ENCODE measurements at regions not wholly inside any gene's neighbourhood (a gene's known extent, or its start where the extent isn't known, plus 50 kb on each side); places are given as distances from the start of the nearest gene placed in this dataset.

DNA sequence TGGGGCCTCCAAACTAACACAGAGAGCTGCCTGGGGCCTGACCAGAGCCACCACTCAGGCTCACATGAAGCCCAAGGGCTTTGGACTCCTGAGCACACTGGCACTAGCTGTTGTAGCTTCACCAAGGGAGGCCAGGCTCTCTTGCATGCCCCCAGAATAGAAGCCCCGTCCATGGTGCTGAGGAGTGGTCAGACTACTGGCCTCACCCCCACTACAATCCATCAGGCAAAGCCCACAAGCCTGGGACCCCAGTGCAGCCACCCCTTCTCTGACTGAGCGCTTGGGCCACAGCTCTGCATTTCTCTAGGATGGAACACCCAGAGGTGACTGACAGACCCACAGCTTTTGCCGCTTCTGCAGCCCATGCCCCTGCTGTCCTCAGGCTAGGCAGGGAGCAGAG, 180.8 kb downstream of the PYDC2 start:
- ChIA-PET POLR2A (no interaction called here), CTCF (no interaction called here)
- Histone ChIP-seq H3K36me3 (ENCODE audit: control insufficient read depth in 2 of 2, insufficient read depth in 1 of 2, low read length in 2 of 2) (no peaks in the 10 kb centered on the region), H3K9me3 (ENCODE audit: control insufficient read depth, insufficient read depth, low read depth, low read length) (no peaks in the 10 kb centered on the region), H3K4me1 (ENCODE audit: control insufficient read depth, insufficient read depth, low read length) (no peaks in the 10 kb centered on the region), H3K4me3 (ENCODE audit: low read depth, low read length) (no peak overlapping the region), H3K27ac (ENCODE audit: extremely low read depth, low read depth, low read length) (no peak overlapping the region)
- TF ChIP-seq, protein P1, sequence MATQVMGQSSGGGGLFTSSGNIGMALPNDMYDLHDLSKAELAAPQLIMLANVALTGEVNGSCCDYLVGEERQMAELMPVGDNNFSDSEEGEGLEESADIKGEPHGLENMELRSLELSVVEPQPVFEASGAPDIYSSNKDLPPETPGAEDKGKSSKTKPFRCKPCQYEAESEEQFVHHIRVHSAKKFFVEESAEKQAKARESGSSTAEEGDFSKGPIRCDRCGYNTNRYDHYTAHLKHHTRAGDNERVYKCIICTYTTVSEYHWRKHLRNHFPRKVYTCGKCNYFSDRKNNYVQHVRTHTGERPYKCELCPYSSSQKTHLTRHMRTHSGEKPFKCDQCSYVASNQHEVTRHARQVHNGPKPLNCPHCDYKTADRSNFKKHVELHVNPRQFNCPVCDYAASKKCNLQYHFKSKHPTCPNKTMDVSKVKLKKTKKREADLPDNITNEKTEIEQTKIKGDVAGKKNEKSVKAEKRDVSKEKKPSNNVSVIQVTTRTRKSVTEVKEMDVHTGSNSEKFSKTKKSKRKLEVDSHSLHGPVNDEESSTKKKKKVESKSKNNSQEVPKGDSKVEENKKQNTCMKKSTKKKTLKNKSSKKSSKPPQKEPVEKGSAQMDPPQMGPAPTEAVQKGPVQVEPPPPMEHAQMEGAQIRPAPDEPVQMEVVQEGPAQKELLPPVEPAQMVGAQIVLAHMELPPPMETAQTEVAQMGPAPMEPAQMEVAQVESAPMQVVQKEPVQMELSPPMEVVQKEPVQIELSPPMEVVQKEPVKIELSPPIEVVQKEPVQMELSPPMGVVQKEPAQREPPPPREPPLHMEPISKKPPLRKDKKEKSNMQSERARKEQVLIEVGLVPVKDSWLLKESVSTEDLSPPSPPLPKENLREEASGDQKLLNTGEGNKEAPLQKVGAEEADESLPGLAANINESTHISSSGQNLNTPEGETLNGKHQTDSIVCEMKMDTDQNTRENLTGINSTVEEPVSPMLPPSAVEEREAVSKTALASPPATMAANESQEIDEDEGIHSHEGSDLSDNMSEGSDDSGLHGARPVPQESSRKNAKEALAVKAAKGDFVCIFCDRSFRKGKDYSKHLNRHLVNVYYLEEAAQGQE (tag by site-specific recombination; IDR thresholded peaks at IDR 0.05), result peak; percentile 90
- TF ChIP-seq ZNF561 (tag by site-specific recombination; IDR thresholded peaks at IDR 0.05; ENCODE audit: borderline replicate concordance), result no peak

DNA sequence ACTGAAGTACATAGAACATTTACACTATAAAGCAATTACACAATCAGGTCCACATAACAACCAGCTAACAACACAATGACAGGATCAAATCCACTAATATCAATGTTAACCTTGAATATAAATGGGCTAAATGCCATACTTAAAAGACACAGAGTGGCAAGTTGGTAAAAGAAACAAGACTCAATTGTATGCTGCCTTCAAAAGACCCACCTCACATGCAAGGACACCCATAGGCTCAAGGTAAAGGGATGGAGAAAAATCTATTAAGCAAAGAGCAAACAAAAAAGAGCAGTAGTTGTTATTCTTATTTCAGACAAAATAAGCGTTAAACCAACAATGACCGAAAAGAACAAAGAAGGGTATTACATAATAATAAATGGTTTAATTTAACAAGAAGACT, 183.3 kb downstream of the PYDC2 start:
- Histone ChIP-seq H3K9me3 (ENCODE audit: control insufficient read depth, insufficient read depth, low read depth, low read length) (no peaks in the 10 kb centered on the region), H3K4me1 (ENCODE audit: control insufficient read depth, insufficient read depth, low read length) (no peaks in the 10 kb centered on the region), H3K36me3 (ENCODE audit: control insufficient read depth in 2 of 2, insufficient read depth in 1 of 2, low read length in 2 of 2) (no peaks in the 10 kb centered on the region), H3K4me3 (ENCODE audit: low read depth, low read length) (no peak overlapping the region), H3K27ac (ENCODE audit: extremely low read depth, low read depth, low read length) (no peak overlapping the region)
- TF ChIP-seq ZNF530 (tag by site-specific recombination; IDR thresholded peaks at IDR 0.05; ENCODE audit: low read depth) (no peak), ZNF792 (tag by site-specific recombination; IDR thresholded peaks at IDR 0.05) (no peak), ZNF629 (tag by site-specific recombination; IDR thresholded peaks at IDR 0.05) (no peak), ZFP3 (tag by site-specific recombination; IDR thresholded peaks at IDR 0.05; ENCODE audit: low read depth) (no peak), ZNF548 (tag by site-specific recombination; IDR thresholded peaks at IDR 0.05) (no peak), ZNF76 (tag by site-specific recombination; IDR thresholded peaks at IDR 0.05; ENCODE audit: borderline replicate concordance, low read depth) (no peak), MYNN (tag by site-specific recombination; IDR thresholded peaks at IDR 0.05; ENCODE audit: borderline replicate concordance) (no peak)
- TF ChIP-seq, protein P2, sequence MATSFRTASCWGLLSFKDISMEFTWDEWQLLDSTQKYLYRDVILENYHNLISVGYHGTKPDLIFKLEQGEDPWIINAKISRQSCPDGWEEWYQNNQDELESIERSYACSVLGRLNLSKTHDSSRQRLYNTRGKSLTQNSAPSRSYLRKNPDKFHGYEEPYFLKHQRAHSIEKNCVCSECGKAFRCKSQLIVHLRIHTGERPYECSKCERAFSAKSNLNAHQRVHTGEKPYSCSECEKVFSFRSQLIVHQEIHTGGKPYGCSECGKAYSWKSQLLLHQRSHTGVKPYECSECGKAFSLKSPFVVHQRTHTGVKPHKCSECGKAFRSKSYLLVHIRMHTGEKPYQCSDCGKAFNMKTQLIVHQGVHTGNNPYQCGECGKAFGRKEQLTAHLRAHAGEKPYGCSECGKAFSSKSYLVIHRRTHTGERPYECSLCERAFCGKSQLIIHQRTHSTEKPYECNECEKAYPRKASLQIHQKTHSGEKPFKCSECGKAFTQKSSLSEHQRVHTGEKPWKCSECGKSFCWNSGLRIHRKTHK (tag by site-specific recombination; IDR thresholded peaks at IDR 0.05), result no peak
- CTCF ChIA-PET, result no interaction called here
- POLR2A ChIA-PET, result no interaction called here

DNA sequence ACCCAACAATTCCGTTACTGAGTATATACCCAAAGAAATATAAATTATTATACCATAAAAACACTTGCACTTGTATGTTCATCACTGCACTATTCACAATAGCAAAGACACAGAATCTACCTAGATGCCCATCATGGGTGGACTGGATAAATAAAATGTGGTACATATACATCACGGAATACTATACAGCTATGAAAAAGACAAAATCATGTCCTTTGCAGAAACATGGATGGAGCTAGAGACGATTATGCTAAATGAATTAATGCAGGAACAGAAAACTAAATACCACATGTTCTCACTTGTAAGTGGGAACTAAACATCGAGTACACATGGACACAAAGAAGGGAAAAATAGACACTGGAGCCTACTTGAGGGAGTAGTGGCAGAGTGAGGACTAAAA, 185.3 kb downstream of the PYDC2 start:
- Histone ChIP-seq H3K9me3 (ENCODE audit: control insufficient read depth, insufficient read depth, low read depth, low read length) (no peaks in the 10 kb centered on the region), H3K4me1 (ENCODE audit: control insufficient read depth, insufficient read depth, low read length) (no peaks in the 10 kb centered on the region), H3K36me3 (ENCODE audit: control insufficient read depth in 2 of 2, insufficient read depth in 1 of 2, low read length in 2 of 2) (no peaks in the 10 kb centered on the region), H3K4me3 (ENCODE audit: low read depth, low read length) (no peak overlapping the region), H3K27ac (ENCODE audit: extremely low read depth, low read depth, low read length) (no peak overlapping the region)
- ChIA-PET CTCF (no interaction called here), POLR2A (no interaction called here)
- TF ChIP-seq, protein P3, sequence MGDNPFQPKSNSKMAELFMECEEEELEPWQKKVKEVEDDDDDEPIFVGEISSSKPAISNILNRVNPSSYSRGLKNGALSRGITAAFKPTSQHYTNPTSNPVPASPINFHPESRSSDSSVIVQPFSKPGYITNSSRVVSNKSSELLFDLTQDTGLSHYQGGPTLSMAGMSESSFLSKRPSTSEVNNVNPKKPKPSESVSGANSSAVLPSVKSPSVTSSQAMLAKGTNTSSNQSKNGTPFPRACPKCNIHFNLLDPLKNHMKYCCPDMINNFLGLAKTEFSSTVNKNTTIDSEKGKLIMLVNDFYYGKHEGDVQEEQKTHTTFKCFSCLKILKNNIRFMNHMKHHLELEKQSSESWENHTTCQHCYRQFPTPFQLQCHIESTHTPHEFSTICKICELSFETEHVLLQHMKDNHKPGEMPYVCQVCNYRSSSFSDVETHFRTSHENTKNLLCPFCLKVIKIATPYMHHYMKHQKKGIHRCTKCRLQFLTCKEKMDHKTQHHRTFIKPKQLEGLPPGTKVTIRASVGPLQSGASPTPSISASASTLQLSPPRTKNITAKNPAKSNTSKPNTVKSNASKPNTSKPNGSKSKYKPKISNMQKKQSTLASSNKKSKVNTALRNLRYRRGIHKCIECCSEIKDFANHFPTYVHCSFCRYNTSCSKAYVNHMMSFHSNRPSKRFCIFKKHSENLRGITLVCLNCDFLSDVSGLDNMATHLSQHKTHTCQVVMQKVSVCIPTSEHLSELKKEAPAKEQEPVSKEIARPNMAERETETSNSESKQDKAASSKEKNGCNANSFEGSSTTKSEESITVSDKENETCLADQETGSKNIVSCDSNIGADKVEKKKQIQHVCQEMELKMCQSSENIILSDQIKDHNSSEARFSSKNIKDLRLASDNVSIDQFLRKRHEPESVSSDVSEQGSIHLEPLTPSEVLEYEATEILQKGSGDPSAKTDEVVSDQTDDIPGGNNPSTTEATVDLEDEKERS (tag by site-specific recombination; IDR thresholded peaks at IDR 0.05), result peak; percentile 93; the same call in 1 of the 2 replicates
- TF ChIP-seq KLF10 (tag by site-specific recombination; IDR thresholded peaks at IDR 0.05), result no peak
- peak; percentile 82 for TF ChIP-seq ZNF146 (tag by site-specific recombination; IDR thresholded peaks at IDR 0.05)
- TF ChIP-seq ZNF311 (tag by site-specific recombination; IDR thresholded peaks at IDR 0.05; ENCODE audit: borderline replicate concordance), result no peak
- TF ChIP-seq ZNF555 (tag by site-specific recombination; conservative IDR thresholded peaks at IDR 0.05), result no peak
- TF ChIP-seq ZNF660 (tag by site-specific recombination; IDR thresholded peaks at IDR 0.05), result no peak
- TF ChIP-seq, protein P4, sequence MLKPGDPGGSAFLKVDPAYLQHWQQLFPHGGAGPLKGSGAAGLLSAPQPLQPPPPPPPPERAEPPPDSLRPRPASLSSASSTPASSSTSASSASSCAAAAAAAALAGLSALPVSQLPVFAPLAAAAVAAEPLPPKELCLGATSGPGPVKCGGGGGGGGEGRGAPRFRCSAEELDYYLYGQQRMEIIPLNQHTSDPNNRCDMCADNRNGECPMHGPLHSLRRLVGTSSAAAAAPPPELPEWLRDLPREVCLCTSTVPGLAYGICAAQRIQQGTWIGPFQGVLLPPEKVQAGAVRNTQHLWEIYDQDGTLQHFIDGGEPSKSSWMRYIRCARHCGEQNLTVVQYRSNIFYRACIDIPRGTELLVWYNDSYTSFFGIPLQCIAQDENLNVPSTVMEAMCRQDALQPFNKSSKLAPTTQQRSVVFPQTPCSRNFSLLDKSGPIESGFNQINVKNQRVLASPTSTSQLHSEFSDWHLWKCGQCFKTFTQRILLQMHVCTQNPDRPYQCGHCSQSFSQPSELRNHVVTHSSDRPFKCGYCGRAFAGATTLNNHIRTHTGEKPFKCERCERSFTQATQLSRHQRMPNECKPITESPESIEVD (tag by site-specific recombination; IDR thresholded peaks at IDR 0.05), result no peak
- no peak for TF ChIP-seq ZNF776 (tag by site-specific recombination; IDR thresholded peaks at IDR 0.05; ENCODE audit: borderline replicate concordance)
- no peak for TF ChIP-seq PRDM1 (tag by site-specific recombination; IDR thresholded peaks at IDR 0.05)
- TF ChIP-seq, protein P5, sequence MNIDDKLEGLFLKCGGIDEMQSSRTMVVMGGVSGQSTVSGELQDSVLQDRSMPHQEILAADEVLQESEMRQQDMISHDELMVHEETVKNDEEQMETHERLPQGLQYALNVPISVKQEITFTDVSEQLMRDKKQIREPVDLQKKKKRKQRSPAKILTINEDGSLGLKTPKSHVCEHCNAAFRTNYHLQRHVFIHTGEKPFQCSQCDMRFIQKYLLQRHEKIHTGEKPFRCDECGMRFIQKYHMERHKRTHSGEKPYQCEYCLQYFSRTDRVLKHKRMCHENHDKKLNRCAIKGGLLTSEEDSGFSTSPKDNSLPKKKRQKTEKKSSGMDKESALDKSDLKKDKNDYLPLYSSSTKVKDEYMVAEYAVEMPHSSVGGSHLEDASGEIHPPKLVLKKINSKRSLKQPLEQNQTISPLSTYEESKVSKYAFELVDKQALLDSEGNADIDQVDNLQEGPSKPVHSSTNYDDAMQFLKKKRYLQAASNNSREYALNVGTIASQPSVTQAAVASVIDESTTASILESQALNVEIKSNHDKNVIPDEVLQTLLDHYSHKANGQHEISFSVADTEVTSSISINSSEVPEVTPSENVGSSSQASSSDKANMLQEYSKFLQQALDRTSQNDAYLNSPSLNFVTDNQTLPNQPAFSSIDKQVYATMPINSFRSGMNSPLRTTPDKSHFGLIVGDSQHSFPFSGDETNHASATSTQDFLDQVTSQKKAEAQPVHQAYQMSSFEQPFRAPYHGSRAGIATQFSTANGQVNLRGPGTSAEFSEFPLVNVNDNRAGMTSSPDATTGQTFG (tag by site-specific recombination; IDR thresholded peaks at IDR 0.05; ENCODE audit: borderline replicate concordance), result no peak

All from HEK293 (cell line).